Neural progenitor cell (in vitro differentiated cells): ENCODE measurements at regions not wholly inside any gene's neighbourhood (a gene's known extent, or its start where the extent isn't known, plus 50 kb on each side); places are given as distances from the start of the nearest gene placed in this dataset.

ENCODE experiments used
- CTCF ChIP-seq: fragments of 200-600 bp; sonication (generic); IDR thresholded peaks from 2 replicates; pipeline ENCODE4 v1.5.1; 2017; ENCODE audit warnings: antibody characterized with exemption, mild to moderate bottlenecking
- EZH2 ChIP-seq: fragments of 200-600 bp; sonication (generic); IDR thresholded peaks from 2 replicates; pipeline ENCODE4 v1.6.1; 2017; ENCODE audit warnings: antibody characterized with exemption, mild to moderate bottlenecking, moderate library complexity
- EZH2phosphoT487 ChIP-seq: fragments of 200-600 bp; sonication (generic); IDR thresholded peaks from 2 replicates; pipeline ENCODE4 v1.6.1; 2017; ENCODE audit warnings: antibody characterized with exemption

- TF ChIP-seq CTCF = no peak
- TF ChIP-seq EZH2 = no peak
- TF ChIP-seq EZH2phosphoT487 = no peak
These were observed 914.2 kb upstream of the RAG2 start for GRCh38 chr11:37512156-37512780.
